Right lobe of liver (tissue), 4 donors: ENCODE measurements at regions not wholly inside any gene's neighbourhood (a gene's known extent, or its start where the extent isn't known, plus 50 kb on each side); places are given as distances from the start of the nearest gene placed in this dataset.

Source experiments
- POLR2A ChIP-seq: fragments of 450-650 bp; IDR thresholded peaks from one replicate; pipeline ENCODE4 v1.6.1; 2017; ENCODE audit warnings: antibody characterized with exemption, mild to moderate bottlenecking
- TF ChIP-seq, protein P1 (sequence below), 4 donors: fragments of 200-600 bp in 3 of 4; fragments of 450-650 bp in 1 of 4; IDR thresholded peaks; one replicate each; pipeline versions ENCODE4 v1.5.1 to v1.8.0; 2016 to 2022; ENCODE audit warnings: antibody characterized with exemption in 4 of 4, mild to moderate bottlenecking in 2 of 4
- donor health status: DM: no; HTN: no; CAD: no.
- donor health status: DM: no; HTN: no; CAD: no.
- donor health status: DM: no; HTN: yes; CAD: no.

DNA sequence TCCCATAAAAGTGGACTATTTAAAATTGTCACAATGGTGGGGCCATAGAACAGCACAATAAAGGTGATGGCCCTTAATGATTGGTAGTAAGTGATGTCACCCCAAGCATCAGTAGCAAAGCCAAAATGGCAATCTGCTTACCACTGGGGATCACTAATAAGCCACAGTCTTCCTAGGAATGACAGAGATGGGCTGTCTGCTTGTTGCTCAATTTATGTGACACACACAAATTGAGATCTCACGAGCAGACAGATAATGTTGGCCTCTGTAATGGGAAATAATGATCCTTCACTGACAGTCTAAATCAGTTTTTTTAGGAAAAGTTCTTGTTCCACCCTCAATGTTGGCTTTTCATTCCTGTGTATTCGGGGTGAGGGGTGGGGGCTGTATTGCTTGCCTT, 515.1 kb downstream of the BRD1 start:
- TF ChIP-seq POLR2A = no peak
- TF ChIP-seq, protein P1, sequence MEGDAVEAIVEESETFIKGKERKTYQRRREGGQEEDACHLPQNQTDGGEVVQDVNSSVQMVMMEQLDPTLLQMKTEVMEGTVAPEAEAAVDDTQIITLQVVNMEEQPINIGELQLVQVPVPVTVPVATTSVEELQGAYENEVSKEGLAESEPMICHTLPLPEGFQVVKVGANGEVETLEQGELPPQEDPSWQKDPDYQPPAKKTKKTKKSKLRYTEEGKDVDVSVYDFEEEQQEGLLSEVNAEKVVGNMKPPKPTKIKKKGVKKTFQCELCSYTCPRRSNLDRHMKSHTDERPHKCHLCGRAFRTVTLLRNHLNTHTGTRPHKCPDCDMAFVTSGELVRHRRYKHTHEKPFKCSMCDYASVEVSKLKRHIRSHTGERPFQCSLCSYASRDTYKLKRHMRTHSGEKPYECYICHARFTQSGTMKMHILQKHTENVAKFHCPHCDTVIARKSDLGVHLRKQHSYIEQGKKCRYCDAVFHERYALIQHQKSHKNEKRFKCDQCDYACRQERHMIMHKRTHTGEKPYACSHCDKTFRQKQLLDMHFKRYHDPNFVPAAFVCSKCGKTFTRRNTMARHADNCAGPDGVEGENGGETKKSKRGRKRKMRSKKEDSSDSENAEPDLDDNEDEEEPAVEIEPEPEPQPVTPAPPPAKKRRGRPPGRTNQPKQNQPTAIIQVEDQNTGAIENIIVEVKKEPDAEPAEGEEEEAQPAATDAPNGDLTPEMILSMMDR (IDR thresholded peaks at IDR 0.05) = no peak
